SK-MEL-5 (cell line): ENCODE measurements at regions not wholly inside any gene's neighbourhood (a gene's known extent, or its start where the extent isn't known, plus 50 kb on each side); places are given as distances from the start of the nearest gene placed in this dataset.
A peak's percentile ranks its signal among the peaks of the same experiment; 100 is the strongest.
"Not testable (repeated sequence)": the region's sequence is repeated elsewhere in the genome, so short reads cannot be mapped to it uniquely, and the experiment has no call there.

Experiments used
- DNase-seq: peaks from one replicate; pipeline ENCODE4 v3.0.0-alpha.2; 2016; ENCODE audit warnings: low read depth, low spot score
- in situ Hi-C: cut with HindIII; loops from 2 replicates; pipeline ENCODE4 v1.10.0; 2016; ENCODE audit warnings: low sequenced_read_pairs, high pct_unique_total_duplicates, low pct_unique_long_range_greater_than_20kb

DNA sequence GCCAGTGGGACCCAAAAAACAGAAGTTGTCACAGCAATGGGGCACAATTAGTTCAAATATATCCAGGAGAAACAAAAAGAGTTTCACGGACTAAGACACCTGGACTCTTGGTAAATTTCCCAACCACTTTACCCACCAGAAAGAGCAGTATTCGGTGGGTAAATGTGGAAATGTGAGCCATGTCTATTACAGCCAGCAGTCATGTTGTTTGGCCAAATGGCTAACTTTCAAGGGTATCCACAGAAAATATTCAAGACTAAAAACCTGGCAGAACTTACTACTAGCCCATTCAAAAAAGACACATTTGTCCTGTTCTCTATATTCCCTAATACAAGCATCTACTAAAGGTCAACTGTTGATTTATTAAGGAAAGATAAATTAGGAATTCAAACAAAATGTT is 1296.0 kb upstream of the NXPH2 start:
- DNase-seq = no peak
- in situ Hi-C loops = no loop called here

DNA sequence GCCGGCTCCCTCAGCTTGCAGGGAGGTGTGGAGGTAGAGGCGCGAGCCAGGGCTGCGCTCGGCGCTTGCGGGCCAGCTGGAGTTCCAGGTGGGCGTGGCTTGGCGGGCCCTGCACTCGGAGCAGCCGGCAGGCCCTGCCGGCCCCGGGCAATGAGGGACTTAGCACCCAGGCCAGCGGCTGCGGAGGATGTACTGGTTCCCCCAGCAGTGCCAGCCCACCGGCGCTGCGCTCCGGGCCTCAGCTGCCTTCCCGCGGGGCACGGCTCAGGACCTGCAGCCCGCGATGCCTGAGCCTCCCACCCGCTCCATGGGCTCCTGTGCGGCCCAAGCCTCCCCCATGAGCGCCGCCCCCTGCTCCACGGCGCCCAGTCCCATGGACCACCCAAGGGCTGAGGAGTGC is 1293.6 kb upstream of the NXPH2 start:
- in situ Hi-C loops, DNase-seq: not testable (repeated sequence)

DNA sequence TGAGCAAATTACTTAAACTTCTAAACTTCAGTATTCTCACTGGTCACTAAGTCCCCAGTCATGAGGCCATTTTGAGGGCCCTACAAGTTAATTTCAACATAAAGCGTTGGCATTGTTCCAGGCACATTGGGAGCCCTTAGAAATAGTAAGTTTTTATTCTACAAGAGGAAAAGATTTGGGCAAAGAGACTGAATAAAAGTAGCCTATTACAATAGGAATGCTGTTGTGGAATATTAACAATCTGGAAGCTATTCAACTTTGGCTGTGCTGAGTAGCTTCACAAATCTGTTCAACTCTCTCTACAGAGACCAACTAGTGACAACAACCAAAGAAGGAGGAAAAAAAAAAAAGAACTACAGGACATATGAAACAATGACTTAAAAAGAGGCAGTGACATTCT is 1287.5 kb upstream of the NXPH2 start:
- in situ Hi-C loops = no loop called here
- DNase-seq = no peak

DNA sequence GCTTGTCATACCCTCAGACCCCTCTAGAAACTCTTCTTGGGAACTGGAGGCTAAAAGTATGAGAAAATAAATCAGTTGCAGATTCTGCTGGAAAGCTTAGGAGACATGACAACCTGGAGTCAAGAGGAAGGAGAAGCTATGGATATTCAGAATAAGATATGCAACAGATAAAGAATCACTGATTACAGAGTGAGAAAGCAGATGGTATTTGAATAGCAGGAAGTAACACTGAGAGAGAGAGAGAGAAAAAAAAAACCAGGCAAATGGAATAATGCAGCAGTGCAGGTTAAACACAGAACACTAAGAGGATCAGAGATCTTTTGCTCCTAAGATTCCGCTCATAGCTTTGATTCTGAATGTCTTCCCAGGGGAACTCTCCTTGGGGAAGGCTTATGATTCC is 1284.1 kb upstream of the NXPH2 start:
- no peak for DNase-seq
- in situ Hi-C loops = no loop called here

DNA sequence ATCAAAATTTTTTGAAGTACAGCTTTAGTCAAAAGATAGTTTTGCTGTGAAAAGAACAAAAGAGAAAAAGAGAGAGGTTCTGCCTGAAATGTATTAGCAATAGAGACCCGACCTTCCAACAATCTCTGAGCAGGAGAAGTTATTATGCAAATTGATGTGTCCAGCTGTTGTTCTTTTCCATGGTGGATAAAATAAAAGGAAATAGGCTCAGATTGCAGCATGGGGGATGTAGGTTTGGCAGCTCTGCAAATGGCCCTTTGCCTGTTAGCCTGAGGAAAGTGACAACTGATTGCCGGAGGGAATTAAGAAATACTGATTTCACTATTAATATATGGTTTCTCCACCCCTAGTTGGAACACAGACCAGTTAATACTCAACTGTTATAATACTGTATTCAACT is 1283.2 kb upstream of the NXPH2 start:
- no peak for DNase-seq
- in situ Hi-C loops = no loop called here

DNA sequence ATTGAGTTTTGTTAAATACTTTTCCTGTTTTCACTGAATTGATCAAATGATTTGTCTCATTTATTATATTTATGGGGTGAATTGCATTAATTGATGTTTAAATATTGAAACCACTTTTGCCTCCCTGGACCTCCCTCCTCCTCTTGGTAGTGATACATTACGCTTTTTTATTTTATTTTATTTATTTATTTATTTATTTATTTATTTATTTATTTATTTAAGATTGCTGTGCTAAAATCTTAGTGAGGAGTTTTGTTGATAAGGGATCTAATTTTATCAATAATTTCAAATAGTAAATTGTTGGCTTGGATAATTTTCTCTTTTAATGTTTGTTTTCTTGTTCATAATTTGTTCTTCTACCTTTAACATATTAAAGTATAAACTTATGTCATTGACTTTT is 1281.0 kb upstream of the NXPH2 start:
- in situ Hi-C loops = no loop called here
- DNase-seq = no peak

DNA sequence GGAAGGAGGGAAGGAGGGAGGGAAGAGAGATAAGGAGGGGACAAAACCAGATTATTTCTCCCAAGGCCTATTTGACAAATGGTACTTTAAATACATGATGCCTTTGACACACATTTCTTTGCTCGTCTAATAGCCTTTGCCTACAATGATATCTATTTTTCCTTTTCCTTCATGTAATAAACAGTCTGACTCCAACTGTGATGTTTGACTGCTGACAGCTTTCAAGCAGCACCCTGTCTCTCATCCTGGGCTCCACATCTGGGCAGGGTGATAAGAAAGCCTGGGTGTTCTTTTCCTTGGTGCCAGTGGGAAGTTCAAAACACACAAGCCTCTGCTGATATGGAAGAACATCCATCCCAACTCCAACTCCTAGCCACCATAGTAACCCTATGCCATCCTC is 1277.7 kb upstream of the NXPH2 start:
- in situ Hi-C loops = no loop called here
- DNase-seq = no peak

DNA sequence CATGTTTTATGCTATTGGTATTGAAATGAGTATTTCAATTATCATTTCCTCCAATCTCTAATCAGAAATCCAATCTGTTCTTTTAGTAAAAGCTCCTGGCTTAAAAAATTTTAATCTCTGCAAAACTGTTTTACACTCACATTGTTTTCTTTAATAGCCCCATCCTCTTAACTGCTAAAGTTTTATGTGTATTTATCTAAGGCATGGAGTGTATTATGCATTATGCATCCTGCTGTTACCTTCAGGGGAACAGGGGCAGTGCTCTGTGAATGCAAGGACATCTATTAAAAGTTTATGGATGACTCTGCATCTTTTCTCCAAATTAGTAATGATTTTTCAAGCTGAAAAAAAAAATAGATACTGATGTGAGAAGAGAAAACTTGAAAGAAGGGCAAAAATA is 1261.6 kb upstream of the NXPH2 start:
- DNase-seq = no peak
- in situ Hi-C loops = no loop called here

DNA sequence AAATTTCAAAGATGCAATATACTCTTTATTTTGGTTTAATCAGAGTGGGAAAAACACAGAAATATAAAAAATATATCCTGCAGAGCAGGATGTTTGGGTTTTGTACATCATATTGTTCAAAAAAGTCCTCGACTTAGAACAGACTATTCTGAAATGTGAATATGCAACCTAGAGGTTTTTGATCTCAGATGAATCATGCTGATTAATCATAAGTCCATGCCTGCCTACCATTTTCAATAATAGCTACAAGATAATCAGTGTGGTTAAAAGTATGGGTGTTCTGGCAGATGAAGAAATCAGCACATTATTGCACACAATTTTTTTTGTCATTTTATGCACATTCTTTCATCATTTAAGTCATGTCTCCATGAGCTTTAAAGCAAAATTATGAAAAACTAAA is 1261.0 kb upstream of the NXPH2 start:
- no peak for DNase-seq
- in situ Hi-C loops = no loop called here

DNA sequence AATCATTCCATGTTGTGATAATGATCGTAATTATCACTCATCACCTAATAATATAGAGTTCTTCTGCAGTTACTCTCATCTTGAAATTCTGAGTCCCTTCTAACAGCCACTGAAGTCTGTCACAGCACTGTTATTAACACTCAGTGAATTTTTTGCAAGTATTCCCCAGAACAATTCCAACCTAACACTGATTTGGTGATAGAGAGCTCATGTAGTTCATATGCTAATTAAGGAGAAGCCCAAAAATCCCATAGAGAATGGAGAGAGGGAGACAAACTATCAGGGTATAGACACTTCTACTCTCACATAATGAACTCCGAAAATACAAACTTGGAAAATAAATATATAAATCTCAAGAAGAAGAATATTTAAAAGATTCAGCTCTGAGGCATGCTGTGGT is 1253.4 kb upstream of the NXPH2 start:
- in situ Hi-C loops = no loop called here
- no peak for DNase-seq

DNA sequence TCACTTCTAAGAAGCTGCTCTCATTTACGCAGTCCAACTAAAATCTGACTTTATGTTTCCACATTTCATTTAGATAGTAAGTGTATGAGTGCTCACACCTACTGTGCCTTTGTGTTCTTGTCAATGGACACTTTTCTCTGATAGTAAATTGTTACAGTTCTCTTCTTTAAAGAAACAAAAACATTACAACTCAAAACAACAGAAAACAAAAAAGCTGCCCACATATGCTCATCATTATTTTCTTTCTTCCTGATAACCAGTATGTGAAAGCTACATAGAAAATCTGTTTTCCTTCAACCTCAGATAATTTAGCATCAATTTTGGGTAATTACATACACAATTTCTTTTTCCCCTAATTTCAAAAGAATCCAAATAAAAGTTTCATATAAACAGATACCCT is 1247.8 kb upstream of the NXPH2 start:
- no peak for DNase-seq
- in situ Hi-C loops = no loop called here

DNA sequence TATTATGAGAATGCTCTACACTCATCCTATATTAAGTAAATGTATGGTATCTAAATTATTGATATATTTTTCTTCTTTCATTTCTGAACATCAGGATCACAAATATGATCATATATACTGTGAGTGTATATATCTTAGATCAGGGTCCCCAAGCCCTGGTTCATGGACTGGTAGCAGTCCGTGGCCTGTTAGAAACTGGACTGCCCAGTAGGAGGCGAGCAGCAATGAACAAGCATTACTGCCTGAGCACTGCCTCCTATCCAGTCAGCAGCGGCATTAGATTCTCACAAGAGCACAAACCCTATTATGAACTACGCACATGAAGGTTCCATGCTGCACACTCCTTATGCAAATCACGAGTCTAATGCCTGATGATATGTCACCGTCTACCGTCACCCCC is 1247.1 kb upstream of the NXPH2 start:
- DNase-seq = peak; percentile 49
- in situ Hi-C loops = no loop called here

DNA sequence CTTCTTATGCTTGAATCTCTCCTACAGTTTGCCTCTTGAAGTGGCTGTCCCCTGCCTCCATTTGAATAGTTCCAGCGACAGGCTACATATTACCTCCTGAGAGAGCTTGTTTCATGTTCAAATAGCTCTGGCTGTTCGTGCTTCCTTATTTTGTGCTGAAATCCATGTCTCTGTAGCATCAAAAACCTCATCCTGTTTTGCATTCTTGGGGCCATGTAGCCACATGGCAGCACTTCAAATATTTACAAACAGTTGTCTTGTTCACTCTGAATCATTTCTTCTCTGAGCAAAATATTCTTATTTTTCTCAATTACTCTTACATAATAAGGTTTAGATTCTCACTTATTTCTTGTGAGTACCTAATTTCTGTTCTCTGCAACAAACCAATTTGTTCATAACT is 1243.1 kb upstream of the NXPH2 start:
- no peak for DNase-seq
- in situ Hi-C loops = no loop called here

DNA sequence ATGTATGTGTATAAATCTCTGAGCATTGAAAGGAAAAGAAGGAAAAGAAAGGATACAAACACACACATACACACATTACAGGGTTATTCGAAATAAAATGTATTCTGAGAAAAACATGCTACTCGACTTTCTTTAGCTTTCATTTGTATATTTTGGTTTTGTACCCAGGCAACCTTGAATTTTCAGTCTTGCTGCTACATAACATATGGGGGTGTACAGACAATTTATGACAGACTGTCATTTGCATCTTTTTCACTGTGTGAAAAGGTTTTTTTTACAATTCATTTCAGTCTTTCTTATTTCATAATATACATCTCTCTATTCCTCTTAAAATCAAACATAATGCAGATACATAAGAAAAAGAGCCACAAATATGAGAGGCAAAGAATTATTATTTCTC is 1238.4 kb upstream of the NXPH2 start:
- no peak for DNase-seq
- in situ Hi-C loops = no loop called here

DNA sequence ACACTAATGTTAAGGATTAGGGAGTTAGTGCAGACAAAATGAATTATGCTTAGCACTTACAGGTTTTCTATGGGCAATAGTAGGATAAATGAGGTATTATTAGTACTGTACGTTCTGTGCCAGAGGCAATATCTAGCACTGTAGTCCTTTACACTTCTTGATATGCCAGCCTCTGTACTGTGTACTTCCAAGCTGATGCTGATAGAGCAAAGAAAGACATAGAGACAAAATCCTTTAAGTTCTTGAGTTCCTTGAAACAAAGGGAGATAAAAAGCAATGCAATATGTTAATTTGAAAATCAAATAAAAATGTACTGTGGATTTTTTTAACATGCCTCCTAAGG is 1234.0 kb upstream of the NXPH2 start:
- in situ Hi-C loops = no loop called here
- DNase-seq = no peak

DNA sequence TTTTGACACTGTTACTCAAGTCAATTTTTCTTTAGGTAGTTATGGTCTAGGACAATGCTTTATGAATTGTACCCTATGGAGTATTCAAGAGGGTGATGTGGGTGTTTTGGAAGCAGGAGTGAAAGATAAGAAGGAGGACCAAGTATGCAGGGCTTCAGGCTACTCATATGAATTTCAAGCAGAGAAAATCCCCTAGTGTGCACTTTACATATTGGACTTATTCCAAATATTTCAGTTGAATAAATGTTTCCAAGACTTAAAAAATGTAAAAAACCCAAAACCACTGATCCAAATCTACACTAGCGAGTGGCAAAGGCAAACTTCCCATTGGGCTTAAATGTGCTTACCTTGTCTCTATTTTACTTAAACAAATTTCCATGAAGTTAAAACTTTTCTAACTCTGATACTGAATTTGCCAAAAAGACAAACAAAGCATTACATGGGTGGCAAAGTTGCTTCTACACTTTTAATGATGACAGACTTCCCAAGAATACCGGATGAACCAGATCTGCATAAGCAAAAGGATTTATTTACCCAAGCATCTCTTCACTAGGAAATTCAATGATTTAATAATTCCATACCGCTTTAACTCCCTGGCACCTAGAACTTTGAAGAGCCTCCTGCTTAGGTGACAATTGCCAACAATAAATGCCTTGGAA is 1233.5 kb upstream of the NXPH2 start:
- in situ Hi-C loops = no loop called here

DNA sequence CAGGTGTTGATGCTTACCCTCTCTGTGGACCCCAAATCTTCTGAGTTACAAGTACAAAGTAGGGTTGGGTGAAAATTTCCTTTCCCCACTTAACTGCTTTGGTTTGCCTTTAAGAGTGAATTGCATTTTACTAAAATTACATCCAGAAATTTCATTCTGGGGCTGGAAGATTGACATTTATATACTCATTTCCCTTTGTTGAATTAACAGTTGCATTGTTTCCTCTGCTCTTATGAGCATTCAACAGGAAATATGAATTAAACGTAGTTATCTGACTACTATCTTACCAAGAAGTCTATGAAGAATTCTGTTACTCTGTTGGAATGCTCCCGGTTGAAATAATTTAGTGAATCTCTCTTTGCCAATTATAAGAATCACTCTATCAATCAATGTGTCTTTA is 1231.1 kb upstream of the NXPH2 start:
- no peak for DNase-seq
- in situ Hi-C loops = no loop called here

More for the DNA sequence above, 1233.5 kb upstream of the NXPH2 start:
- DNase-seq = no peak

DNA sequence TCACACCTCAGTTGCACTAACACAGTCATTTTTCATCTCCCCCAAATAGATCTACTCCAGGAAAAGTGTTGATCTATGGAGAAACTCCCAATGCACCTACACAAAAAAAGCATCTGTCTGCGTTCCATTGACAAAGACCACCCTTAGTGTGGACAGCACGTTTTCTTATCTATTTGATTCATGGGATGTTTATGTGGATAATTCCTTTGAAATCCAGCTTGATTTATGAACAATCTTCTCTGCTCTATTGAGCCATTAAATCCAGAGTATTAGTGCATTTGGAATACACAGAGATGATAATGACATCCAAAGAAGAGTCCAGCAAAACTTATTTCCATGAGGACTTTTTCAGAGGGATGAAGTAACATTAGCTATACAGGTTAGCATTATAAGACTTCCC is 1221.9 kb upstream of the NXPH2 start:
- no peak for DNase-seq
- in situ Hi-C loops = no loop called here

DNA sequence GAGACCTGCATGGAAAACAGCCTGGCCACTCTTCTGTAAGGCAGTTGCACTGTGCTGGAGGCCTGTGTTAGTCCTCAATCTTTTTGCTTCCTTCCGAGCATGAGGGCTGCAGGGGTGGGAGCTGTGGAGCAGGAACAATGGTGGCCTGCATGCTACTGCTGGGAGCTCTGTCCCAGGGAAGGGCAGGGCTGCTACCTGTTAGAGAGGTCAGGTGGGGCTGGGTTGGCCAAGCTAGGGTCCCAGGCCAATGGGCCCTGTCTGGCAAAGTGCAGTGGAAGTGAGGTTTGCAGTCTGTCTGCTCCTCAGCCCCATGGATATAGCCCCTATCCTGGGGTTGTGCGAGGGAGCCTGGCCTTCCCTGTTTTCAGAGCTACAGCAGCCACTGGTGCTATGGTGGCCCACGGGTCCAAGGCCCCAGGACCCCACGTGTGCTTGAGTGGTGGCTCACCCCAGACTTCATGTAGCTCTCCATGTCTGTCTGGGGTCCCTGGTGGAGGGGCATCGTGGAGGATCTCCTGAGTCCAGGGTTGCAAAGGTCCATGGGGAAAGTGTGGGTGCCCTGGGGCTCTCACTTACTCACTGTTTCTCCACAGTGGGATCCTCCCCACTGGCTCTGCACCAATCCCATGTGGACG is 1212.6 kb upstream of the NXPH2 start:
- in situ Hi-C loops = no loop called here
- no peak for DNase-seq

DNA sequence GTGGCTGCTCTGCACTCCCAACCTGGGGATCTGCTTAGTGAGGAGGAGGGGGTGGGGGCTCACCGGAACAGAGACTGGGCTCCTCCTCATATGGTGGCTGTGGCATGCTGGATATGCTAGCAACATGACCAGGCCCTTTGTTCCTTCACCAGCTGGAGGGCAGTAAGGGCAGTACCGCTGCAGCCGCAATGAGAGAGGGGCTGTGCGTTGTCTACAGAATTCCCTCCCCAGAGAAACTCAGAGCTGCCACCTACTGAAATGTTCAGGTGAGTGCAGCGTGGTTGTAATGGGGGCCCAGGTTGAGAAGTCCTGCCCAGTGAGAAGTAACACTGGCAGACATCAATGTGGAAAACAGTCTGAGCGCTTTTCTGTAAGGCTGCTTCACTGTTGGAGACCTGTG is 1211.9 kb upstream of the NXPH2 start:
- in situ Hi-C loops = no loop called here
- DNase-seq = peak; percentile 40
